WERI-Rb-1 (cell line): ENCODE measurements at regions not wholly inside any gene's neighbourhood (a gene's known extent, or its start where the extent isn't known, plus 50 kb on each side); places are given as distances from the start of the nearest gene placed in this dataset.

ENCODE experiments used
- DNase-seq: peaks from one replicate; pipeline ENCODE4 v3.0.0-alpha.2; 2020
- H3K27ac ChIP-seq: fragments of 250-450 bp; sonication (Bioruptor Pico); 2 replicates; pipeline ENCODE4 v1.5.1; 2020; ENCODE audit warnings: mild to moderate bottlenecking, moderate library complexity
- H3K27me3 ChIP-seq: fragments of 250-450 bp; sonication (Bioruptor Pico); 2 replicates; pipeline ENCODE4 v1.5.1; 2021; ENCODE audit warnings: mild to moderate bottlenecking, low read depth, moderate library complexity; ENCODE audit not compliant: insufficient read depth, severe bottlenecking
- H3K36me3 ChIP-seq: fragments of 250-450 bp; sonication (Bioruptor Pico); 2 replicates; pipeline ENCODE4 v1.5.1; 2020; ENCODE audit warnings: mild to moderate bottlenecking, moderate library complexity
- H3K4me3 ChIP-seq: 2 replicates; pipeline ENCODE4 v1.5.1; 2011; ENCODE audit warnings: low read depth, mild to moderate bottlenecking, control low read depth, low read length
- H3K9me3 ChIP-seq: fragments of 250-450 bp; sonication (Bioruptor Pico); 2 replicates; pipeline ENCODE4 v1.5.1; 2021; ENCODE audit warnings: mild to moderate bottlenecking, moderate library complexity; ENCODE audit not compliant: severe bottlenecking
- CTCF ChIP-seq: IDR thresholded peaks from 2 replicates; pipeline ENCODE4 v1.5.1; 2011; ENCODE audit warnings: low read depth, mild to moderate bottlenecking, control low read depth, inconsistent platforms, low read length

GRCh38 chr2:150109028-150109427 is 378.4 kb downstream of the RND3 start:
- no peak for DNase-seq
- Histone ChIP-seq H3K4me3 (no peak overlapping the region), H3K27ac (no peak overlapping the region), H3K9me3 (no peaks in the 10 kb centered on the region), H3K36me3 (no peaks in the 10 kb centered on the region), H3K27me3 (no peaks in the 10 kb centered on the region)
- no peak for TF ChIP-seq CTCF

- Histone ChIP-seq H3K4me3 (no peak overlapping the region), H3K27ac (no peak overlapping the region), H3K9me3 (no peaks in the 10 kb centered on the region), H3K36me3 (no peaks in the 10 kb centered on the region), H3K27me3 (no peaks in the 10 kb centered on the region)
- TF ChIP-seq CTCF, result no peak
- no peak for DNase-seq
Measured at GRCh38 chr2:150107816-150108215, 379.7 kb downstream of the RND3 start.

DNA sequence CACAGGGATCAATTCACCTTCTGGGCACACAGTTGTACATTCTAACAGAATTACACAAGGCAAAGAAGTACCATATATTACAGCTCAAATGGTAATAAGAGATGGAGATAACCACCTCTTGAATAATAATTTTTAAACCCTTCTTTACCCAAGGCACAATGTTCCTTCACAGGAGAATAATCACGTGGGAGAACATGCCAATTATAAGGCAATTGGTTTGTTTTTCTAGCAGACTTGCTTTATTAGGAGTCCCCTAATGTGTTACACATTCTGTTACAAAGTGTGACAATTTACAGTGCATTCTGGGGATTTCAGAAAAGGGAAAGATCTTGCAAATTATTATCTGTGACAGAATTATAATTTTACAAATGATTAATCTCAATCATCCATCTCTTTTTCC is 380.3 kb downstream of the RND3 start:
- no peak for TF ChIP-seq CTCF
- H3K36me3 ChIP-seq, result no peaks in the 10 kb centered on the region
- no peak overlapping the region for H3K27ac ChIP-seq
- no peaks in the 10 kb centered on the region for H3K27me3 ChIP-seq
- H3K9me3 ChIP-seq, result no peaks in the 10 kb centered on the region
- no peak overlapping the region for H3K4me3 ChIP-seq
- DNase-seq, result no peak

DNA sequence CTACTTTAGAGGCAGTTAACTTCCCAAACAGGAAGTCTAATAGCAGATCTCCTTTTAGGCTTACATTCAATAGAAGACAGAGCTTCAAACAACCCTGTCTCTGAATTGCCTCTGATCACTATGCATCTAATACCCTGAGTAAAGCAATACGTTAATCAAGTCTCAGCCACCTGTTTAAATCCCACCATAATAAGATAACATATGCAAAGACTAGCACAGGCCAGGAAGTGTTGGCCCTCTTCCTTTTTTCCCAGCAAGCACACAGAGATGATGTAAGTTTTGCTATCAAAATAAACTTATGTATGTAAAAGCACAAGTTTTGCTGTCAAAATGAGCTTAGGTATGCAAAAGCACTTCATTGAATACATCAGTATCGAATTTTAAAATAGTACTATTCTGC is 385.5 kb downstream of the RND3 start:
- H3K4me3 ChIP-seq, result no peak overlapping the region
- no peak overlapping the region for H3K27ac ChIP-seq
- no peaks in the 10 kb centered on the region for H3K36me3 ChIP-seq
- H3K9me3 ChIP-seq, result no peaks in the 10 kb centered on the region
- no peaks in the 10 kb centered on the region for H3K27me3 ChIP-seq
- no peak for TF ChIP-seq CTCF
- DNase-seq, result no peak

- Histone ChIP-seq H3K36me3 (no peaks in the 10 kb centered on the region), H3K4me3 (no peak overlapping the region), H3K9me3 (no peaks in the 10 kb centered on the region), H3K27ac (no peak overlapping the region), H3K27me3 (no peaks in the 10 kb centered on the region)
- no peak for TF ChIP-seq CTCF
- no peak for DNase-seq
Measured at GRCh38 chr2:150100834-150101233, 386.6 kb downstream of the RND3 start.

DNA sequence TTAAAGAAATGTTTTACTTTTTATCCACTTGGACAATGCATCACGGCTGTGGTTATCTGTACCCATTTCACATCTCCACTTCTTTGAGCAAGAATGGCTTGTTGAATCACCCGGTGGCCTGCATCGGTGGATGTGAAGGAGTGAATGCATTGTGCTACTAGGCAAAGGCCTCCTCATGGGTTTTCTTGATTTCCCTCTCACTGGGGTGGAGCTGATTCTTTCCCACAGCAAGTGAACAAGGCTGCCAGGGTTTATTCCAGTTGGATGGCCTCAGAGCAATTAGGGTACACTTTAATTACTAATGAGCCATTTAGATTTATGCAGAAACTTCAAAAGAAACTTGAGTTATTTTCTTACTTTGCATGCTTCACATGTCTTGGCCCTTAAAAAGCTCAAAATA is 387.1 kb downstream of the RND3 start:
- Histone ChIP-seq H3K4me3 (no peak overlapping the region), H3K27me3 (no peaks in the 10 kb centered on the region), H3K9me3 (no peaks in the 10 kb centered on the region), H3K36me3 (no peaks in the 10 kb centered on the region), H3K27ac (no peak overlapping the region)
- no peak for TF ChIP-seq CTCF
- DNase-seq, result no peak
